Posterior vena cava (tissue), 2 donors: ENCODE measurements at regions not wholly inside any gene's neighbourhood (a gene's known extent, or its start where the extent isn't known, plus 50 kb on each side); places are given as distances from the start of the nearest gene placed in this dataset.
"Not testable (repeated sequence)": the region's sequence is repeated elsewhere in the genome, so short reads cannot be mapped to it uniquely, and the experiment has no call there.

Experiments used
- DNase-seq: peaks from one replicate; pipeline ENCODE4 v3.0.0-alpha.2; 2020; ENCODE audit warnings: low spot score
- intact Hi-C, 2 donors: fragments of 100-400 bp; cut with DNase I; formaldehyde crosslinking; loops; one replicate each; pipeline versions ENCODE4 v1.14.1 to v1.14.2; 2022 to 2023
- donor health status: DM: yes; HTN: yes; CAD: no.
- donor health status: DM: yes; HTN: yes; CAD: no.

- intact Hi-C loops, result no loop called here
- DNase-seq, result no peak
Observed at GRCh38 chr21:31546443-31547170, 112.9 kb upstream of the SOD1 start.

GRCh38 chr21:31545036-31545435 is 114.5 kb upstream of the SOD1 start:
- intact Hi-C loops, result no loop called here
- DNase-seq, result no peak

GRCh38 chr21:31543191-31543590 is 116.3 kb upstream of the SOD1 start:
- DNase-seq, result no peak
- intact Hi-C loops, result no loop called here

- intact Hi-C loops, result no loop called here
- no peak for DNase-seq
Observed at GRCh38 chr21:31538816-31539215, 120.7 kb upstream of the SOD1 start.

- intact Hi-C loops, result no loop called here
- no peak for DNase-seq
Observed at GRCh38 chr21:31537872-31538576, 121.5 kb upstream of the SOD1 start.

- intact Hi-C loops, result no loop called here
- DNase-seq, result no peak
Observed at GRCh38 chr21:31536138-31536537, 123.4 kb upstream of the SOD1 start.

- intact Hi-C loops, result no loop called here
- no peak for DNase-seq
Observed at GRCh38 chr21:31531967-31532366, 127.5 kb upstream of the SOD1 start.

GRCh38 chr21:31530897-31531705 is 128.4 kb upstream of the SOD1 start:
- DNase-seq, result no peak

GRCh38 chr21:31530364-31530763 is 129.1 kb upstream of the SOD1 start:
- DNase-seq, result no peak
- intact Hi-C loops, result no loop called here

More at GRCh38 chr21:31530897-31531705, 128.4 kb upstream of the SOD1 start:
- intact Hi-C loops, result no loop called here

- intact Hi-C loops, result no loop called here
- no peak for DNase-seq
Observed at GRCh38 chr21:31529406-31529805, 130.1 kb upstream of the SOD1 start.

- DNase-seq, result no peak
- intact Hi-C loops, result no loop called here
Observed at GRCh38 chr21:31526040-31526439, 133.5 kb upstream of the SOD1 start.

- DNase-seq, result no peak
- intact Hi-C loops, result no loop called here
Observed at GRCh38 chr21:31524140-31524539, 135.4 kb upstream of the SOD1 start.

GRCh38 chr21:31521515-31521914 is 138.0 kb upstream of the SOD1 start:
- intact Hi-C loops, result no loop called here
- DNase-seq, result no peak

GRCh38 chr21:31520561-31521098 is 138.9 kb upstream of the SOD1 start:
- no peak for DNase-seq
- intact Hi-C loops, result no loop called here

GRCh38 chr21:31518580-31518979 is 140.9 kb upstream of the SOD1 start:
- intact Hi-C loops, result no loop called here
- no peak for DNase-seq

- intact Hi-C loops, result no loop called here
- no peak for DNase-seq
Observed at GRCh38 chr21:31517664-31518414, 141.7 kb upstream of the SOD1 start.

- intact Hi-C loops, result no loop called here
- no peak for DNase-seq
Observed at GRCh38 chr21:31515253-31515652, 144.2 kb upstream of the SOD1 start.

GRCh38 chr21:31514598-31514997 is 144.9 kb upstream of the SOD1 start:
- no peak for DNase-seq
- intact Hi-C loops, result no loop called here

- DNase-seq, intact Hi-C loops: not testable (repeated sequence)
Observed at GRCh38 chr21:31513541-31513940, 146.0 kb upstream of the SOD1 start.
